GM11168 (cell line): ENCODE measurements at regions not wholly inside any gene's neighbourhood (a gene's known extent, or its start where the extent isn't known, plus 50 kb on each side); places are given as distances from the start of the nearest gene placed in this dataset.
"Not testable (repeated sequence)": the region's sequence is repeated elsewhere in the genome, so short reads cannot be mapped to it uniquely, and the experiment has no call there.

Experiments used
- in situ Hi-C: fragments of 300-500 bp; cut with MboI; formaldehyde crosslinking; loops from one replicate; pipeline ENCODE4 v1.12.0; 2022; ENCODE audit warnings: low sequenced_read_pairs; ENCODE audit not compliant: unreplicated experiment

GRCh38 chr2:89850481-89850880 is 1159.0 kb downstream of the RPIA start:
- in situ Hi-C loops: no loop called here

GRCh38 chr2:89850881-89851582 is 1159.6 kb downstream of the RPIA start:
- in situ Hi-C loops: no loop called here

GRCh38 chr2:89851583-89851905 is 1160.1 kb downstream of the RPIA start:
- in situ Hi-C loops: no loop called here

- in situ Hi-C loops: not testable (repeated sequence)
Measured at GRCh38 chr2:89853427-89853826, 1162.0 kb downstream of the RPIA start.

GRCh38 chr2:89855752-89856151 is 1164.3 kb downstream of the RPIA start:
- in situ Hi-C loops: not testable (repeated sequence)

GRCh38 chr2:89856305-89856704 is 1164.8 kb downstream of the RPIA start:
- in situ Hi-C loops: not testable (repeated sequence)

GRCh38 chr2:89862164-89862563 is 1170.7 kb downstream of the RPIA start:
- in situ Hi-C loops: not testable (repeated sequence)

- in situ Hi-C loops: not testable (repeated sequence)
Measured at GRCh38 chr2:89863209-89863608, 1171.7 kb downstream of the RPIA start.

- in situ Hi-C loops: not testable (repeated sequence)
Measured at GRCh38 chr2:89874810-89875595, 1183.5 kb downstream of the RPIA start.

- in situ Hi-C loops: not testable (repeated sequence)
Measured at GRCh38 chr2:89876445-89876844, 1185.0 kb downstream of the RPIA start.

GRCh38 chr2:89876878-89877277 is 1185.4 kb downstream of the RPIA start:
- in situ Hi-C loops: not testable (repeated sequence)

GRCh38 chr2:89882880-89883279 is 1191.4 kb downstream of the RPIA start:
- in situ Hi-C loops: not testable (repeated sequence)

- in situ Hi-C loops: not testable (repeated sequence)
Measured at GRCh38 chr2:89883624-89884023, 1192.2 kb downstream of the RPIA start.

- in situ Hi-C loops: not testable (repeated sequence)
Measured at GRCh38 chr2:89885071-89885470, 1193.6 kb downstream of the RPIA start.

GRCh38 chr2:89888693-89889092 is 1197.2 kb downstream of the RPIA start:
- in situ Hi-C loops: not testable (repeated sequence)

GRCh38 chr2:89890185-89890773 is 1198.8 kb downstream of the RPIA start:
- in situ Hi-C loops: not testable (repeated sequence)

- in situ Hi-C loops: not testable (repeated sequence)
Measured at GRCh38 chr2:89894988-89895387, 1203.5 kb downstream of the RPIA start.

GRCh38 chr2:89895629-89896028 is 1204.2 kb downstream of the RPIA start:
- in situ Hi-C loops: not testable (repeated sequence)

GRCh38 chr2:89927018-89927417 is 1235.5 kb downstream of the RPIA start:
- in situ Hi-C loops: not testable (repeated sequence)

- in situ Hi-C loops: loop anchor here (10.0 kb wide), 1 partner anchor 691 kb away; no protein-coding TSS in a partner anchor
Measured at GRCh38 chr2:89935436-89935835, 1244.0 kb downstream of the RPIA start.

- in situ Hi-C loops: loop anchor here (10.0 kb wide), 1 partner anchor 691 kb away; no protein-coding TSS in a partner anchor
Measured at GRCh38 chr2:89936011-89936410, 1244.5 kb downstream of the RPIA start.
